GM23338 (cell line): ENCODE measurements at regions not wholly inside any gene's neighbourhood (a gene's known extent, or its start where the extent isn't known, plus 50 kb on each side); places are given as distances from the start of the nearest gene placed in this dataset.

ENCODE experiments used
- CREB1 ChIP-seq: fragments of 250-450 bp; sonication (Bioruptor Pico); IDR thresholded peaks from 2 replicates; pipeline ENCODE4 v1.5.0; 2020; ENCODE audit warnings: low read depth, mild to moderate bottlenecking, moderate library complexity
- EZH2 ChIP-seq: fragments of 200-600 bp; sonication (generic); IDR thresholded peaks from one replicate; pipeline ENCODE4 v1.8.0; 2017; ENCODE audit warnings: antibody characterized with exemption, mild to moderate bottlenecking, low read depth; ENCODE audit not compliant: unreplicated experiment
- EZH2phosphoT487 ChIP-seq: fragments of 200-600 bp; sonication (generic); IDR thresholded peaks from one replicate; pipeline ENCODE4 v1.8.1; 2018; ENCODE audit warnings: antibody characterized with exemption; ENCODE audit not compliant: unreplicated experiment
- JUNB ChIP-seq: IDR thresholded peaks from one replicate; pipeline ENCODE4 v1.6.1; 2016; ENCODE audit warnings: antibody characterized with exemption; ENCODE audit not compliant: unreplicated experiment
- POLR2AphosphoS5 ChIP-seq: IDR thresholded peaks from 2 replicates; pipeline ENCODE4 v1.6.1; 2016; ENCODE audit warnings: antibody characterized with exemption, low read depth
- TF ChIP-seq, protein P1 (sequence below), 2 experiments: fragments of 200-600 bp in 1 of 2; sonication (generic) in 1 of 2; conservative IDR thresholded peaks; 2 replicates each; pipeline versions ENCODE4 v1.5.1 to v1.6.1; 2016 to 2017; ENCODE audit warnings: antibody characterized with exemption in 2 of 2, low read depth in 2 of 2, mild to moderate bottlenecking in 2 of 2, moderate library complexity in 1 of 2
- TF ChIP-seq, protein P2 (sequence below): IDR thresholded peaks from one replicate; pipeline ENCODE4 v1.6.1; 2018; ENCODE audit warnings: antibody characterized with exemption; ENCODE audit not compliant: unreplicated experiment

DNA sequence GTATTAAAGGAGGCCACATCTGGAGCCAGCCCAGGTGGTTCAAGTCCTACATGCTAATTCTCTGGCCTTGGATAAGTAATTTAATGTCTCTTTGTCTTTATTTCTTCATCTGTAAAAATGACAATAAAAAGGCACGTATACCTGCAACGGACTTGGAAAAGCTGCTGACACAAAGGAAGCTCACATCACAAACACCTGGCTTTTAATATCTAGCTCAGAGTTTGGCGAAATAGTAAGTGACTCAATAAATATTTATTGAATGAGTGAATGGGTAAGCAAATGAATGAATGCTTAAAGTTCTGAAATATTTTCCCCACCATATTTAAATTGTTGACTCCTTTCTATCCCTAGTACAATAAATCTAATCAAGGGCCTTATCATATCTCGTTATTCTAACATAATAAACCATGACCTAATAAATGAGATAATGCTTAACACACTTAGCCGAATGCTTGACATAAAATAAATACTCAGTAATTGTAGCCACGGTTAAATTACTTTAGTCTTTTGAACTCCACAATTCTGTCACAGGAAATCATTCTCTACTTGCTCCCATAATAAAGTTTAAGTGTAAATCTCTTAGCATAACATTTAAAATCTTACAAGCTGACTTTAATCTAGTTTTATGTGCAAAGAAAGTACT is 74.7 kb upstream of the PALMD start:
- TF ChIP-seq, protein P1, sequence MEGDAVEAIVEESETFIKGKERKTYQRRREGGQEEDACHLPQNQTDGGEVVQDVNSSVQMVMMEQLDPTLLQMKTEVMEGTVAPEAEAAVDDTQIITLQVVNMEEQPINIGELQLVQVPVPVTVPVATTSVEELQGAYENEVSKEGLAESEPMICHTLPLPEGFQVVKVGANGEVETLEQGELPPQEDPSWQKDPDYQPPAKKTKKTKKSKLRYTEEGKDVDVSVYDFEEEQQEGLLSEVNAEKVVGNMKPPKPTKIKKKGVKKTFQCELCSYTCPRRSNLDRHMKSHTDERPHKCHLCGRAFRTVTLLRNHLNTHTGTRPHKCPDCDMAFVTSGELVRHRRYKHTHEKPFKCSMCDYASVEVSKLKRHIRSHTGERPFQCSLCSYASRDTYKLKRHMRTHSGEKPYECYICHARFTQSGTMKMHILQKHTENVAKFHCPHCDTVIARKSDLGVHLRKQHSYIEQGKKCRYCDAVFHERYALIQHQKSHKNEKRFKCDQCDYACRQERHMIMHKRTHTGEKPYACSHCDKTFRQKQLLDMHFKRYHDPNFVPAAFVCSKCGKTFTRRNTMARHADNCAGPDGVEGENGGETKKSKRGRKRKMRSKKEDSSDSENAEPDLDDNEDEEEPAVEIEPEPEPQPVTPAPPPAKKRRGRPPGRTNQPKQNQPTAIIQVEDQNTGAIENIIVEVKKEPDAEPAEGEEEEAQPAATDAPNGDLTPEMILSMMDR (conservative IDR thresholded peaks at IDR 0.05; ENCODE audit: low read depth in 2 of 2), result no peak
- TF ChIP-seq CREB1 (CRISPR knock-in tag) (no peak), EZH2phosphoT487 (no peak), JUNB (no peak), EZH2 (no peak), POLR2AphosphoS5 (no peak)
- TF ChIP-seq, protein P2, sequence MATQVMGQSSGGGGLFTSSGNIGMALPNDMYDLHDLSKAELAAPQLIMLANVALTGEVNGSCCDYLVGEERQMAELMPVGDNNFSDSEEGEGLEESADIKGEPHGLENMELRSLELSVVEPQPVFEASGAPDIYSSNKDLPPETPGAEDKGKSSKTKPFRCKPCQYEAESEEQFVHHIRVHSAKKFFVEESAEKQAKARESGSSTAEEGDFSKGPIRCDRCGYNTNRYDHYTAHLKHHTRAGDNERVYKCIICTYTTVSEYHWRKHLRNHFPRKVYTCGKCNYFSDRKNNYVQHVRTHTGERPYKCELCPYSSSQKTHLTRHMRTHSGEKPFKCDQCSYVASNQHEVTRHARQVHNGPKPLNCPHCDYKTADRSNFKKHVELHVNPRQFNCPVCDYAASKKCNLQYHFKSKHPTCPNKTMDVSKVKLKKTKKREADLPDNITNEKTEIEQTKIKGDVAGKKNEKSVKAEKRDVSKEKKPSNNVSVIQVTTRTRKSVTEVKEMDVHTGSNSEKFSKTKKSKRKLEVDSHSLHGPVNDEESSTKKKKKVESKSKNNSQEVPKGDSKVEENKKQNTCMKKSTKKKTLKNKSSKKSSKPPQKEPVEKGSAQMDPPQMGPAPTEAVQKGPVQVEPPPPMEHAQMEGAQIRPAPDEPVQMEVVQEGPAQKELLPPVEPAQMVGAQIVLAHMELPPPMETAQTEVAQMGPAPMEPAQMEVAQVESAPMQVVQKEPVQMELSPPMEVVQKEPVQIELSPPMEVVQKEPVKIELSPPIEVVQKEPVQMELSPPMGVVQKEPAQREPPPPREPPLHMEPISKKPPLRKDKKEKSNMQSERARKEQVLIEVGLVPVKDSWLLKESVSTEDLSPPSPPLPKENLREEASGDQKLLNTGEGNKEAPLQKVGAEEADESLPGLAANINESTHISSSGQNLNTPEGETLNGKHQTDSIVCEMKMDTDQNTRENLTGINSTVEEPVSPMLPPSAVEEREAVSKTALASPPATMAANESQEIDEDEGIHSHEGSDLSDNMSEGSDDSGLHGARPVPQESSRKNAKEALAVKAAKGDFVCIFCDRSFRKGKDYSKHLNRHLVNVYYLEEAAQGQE, result no peak
